H9 (cell line): ENCODE measurements at regions not wholly inside any gene's neighbourhood (a gene's known extent, or its start where the extent isn't known, plus 50 kb on each side); places are given as distances from the start of the nearest gene placed in this dataset.

Source experiments
- DNase-seq: peaks from one replicate; pipeline ENCODE4 v3.0.0-alpha.2; 2017
- H2AFZ ChIP-seq: one replicate; pipeline ENCODE4 v1.6.1; 2013; ENCODE audit warnings: mild to moderate bottlenecking, low read length, control low read depth, moderate library complexity
- H2AK5ac ChIP-seq: 2 replicates; pipeline ENCODE4 v1.6.1; 2013; ENCODE audit warnings: low read length, control low read depth, mixed read lengths; ENCODE audit not compliant: insufficient read length
- H2BK120ac ChIP-seq: one replicate; pipeline ENCODE4 v1.6.1; 2013; ENCODE audit warnings: low read depth, mild to moderate bottlenecking, low read length, control low read depth, inconsistent platforms; ENCODE audit not compliant: poor library complexity, severe bottlenecking
- H2BK12ac ChIP-seq: 2 replicates; pipeline ENCODE4 v1.6.1; 2013; ENCODE audit warnings: low read length, control low read depth, mixed read lengths, low read depth; ENCODE audit not compliant: insufficient read length
- H2BK15ac ChIP-seq: 2 replicates; pipeline ENCODE4 v1.6.1; 2013; ENCODE audit warnings: low read depth, low read length, control low read depth
- H2BK20ac ChIP-seq: one replicate; pipeline ENCODE4 v1.6.1; 2013; ENCODE audit warnings: low read depth, mild to moderate bottlenecking, low read length, control low read depth, inconsistent platforms; ENCODE audit not compliant: poor library complexity, severe bottlenecking
- H2BK5ac ChIP-seq: 2 replicates; pipeline ENCODE4 v1.6.1; 2013; ENCODE audit warnings: low read length, control low read depth, mixed read lengths; ENCODE audit not compliant: insufficient read length
- H3K14ac ChIP-seq: 2 replicates; pipeline ENCODE4 v1.6.1; 2013; ENCODE audit warnings: low read length, control low read depth; ENCODE audit not compliant: insufficient read depth
- H3K18ac ChIP-seq: 2 replicates; pipeline ENCODE4 v1.6.1; 2013; ENCODE audit warnings: low read depth, mild to moderate bottlenecking, mixed read lengths, low read length, control low read depth; ENCODE audit not compliant: insufficient read length
- H3K23ac ChIP-seq: 2 replicates; pipeline ENCODE4 v1.6.1; 2013; ENCODE audit warnings: low read length, control low read depth, mixed read lengths, low read depth; ENCODE audit not compliant: insufficient read length
- H3K23me2 ChIP-seq: 2 replicates; pipeline ENCODE4 v1.6.1; 2013; ENCODE audit warnings: low read depth, mild to moderate bottlenecking, mixed read lengths, low read length, control low read depth; ENCODE audit not compliant: insufficient read length, poor library complexity, severe bottlenecking
- H3K27ac ChIP-seq: 2 replicates; pipeline ENCODE4 v1.5.1; 2013; ENCODE audit warnings: low read length, control low read depth, mixed read lengths, low read depth; ENCODE audit not compliant: insufficient read length
- H3K27me3 ChIP-seq: 2 replicates; pipeline ENCODE4 v1.6.1; 2013; ENCODE audit warnings: low read length, control low read depth, inconsistent platforms; ENCODE audit not compliant: insufficient read depth
- H3K4ac ChIP-seq: 2 replicates; pipeline ENCODE4 v1.6.1; 2013; ENCODE audit warnings: low read depth, mild to moderate bottlenecking, control low read depth, inconsistent platforms, low read length, moderate library complexity
- H3K4me1 ChIP-seq: 2 replicates; pipeline ENCODE4 v1.6.1; 2013; ENCODE audit warnings: low read length, control low read depth, inconsistent platforms; ENCODE audit not compliant: insufficient read depth
- H3K4me2 ChIP-seq: 2 replicates; pipeline ENCODE4 v1.6.1; 2013; ENCODE audit warnings: low read length, control low read depth, mixed read lengths; ENCODE audit not compliant: insufficient read length, insufficient read depth
- H3K56ac ChIP-seq: 2 replicates; pipeline ENCODE4 v1.6.1; 2013; ENCODE audit warnings: low read depth, mild to moderate bottlenecking, mixed read lengths, low read length, control low read depth; ENCODE audit not compliant: insufficient read length
- H3K79me1 ChIP-seq: 2 replicates; pipeline ENCODE4 v1.6.1; 2013; ENCODE audit warnings: low read depth, mild to moderate bottlenecking, moderate library complexity, low read length, control low read depth, inconsistent platforms; ENCODE audit not compliant: insufficient read depth, poor library complexity, severe bottlenecking
- H3K79me2 ChIP-seq: 2 replicates; pipeline ENCODE4 v1.6.1; 2013; ENCODE audit warnings: low read length, control low read depth, inconsistent platforms; ENCODE audit not compliant: insufficient read depth
- H3K9ac ChIP-seq: 2 replicates; pipeline ENCODE4 v1.6.1; 2013; ENCODE audit warnings: low read length, control low read depth, mixed read lengths; ENCODE audit not compliant: insufficient read length; ENCODE audit errors: extremely low read depth
- H3K9me3 ChIP-seq: one replicate; pipeline ENCODE4 v1.6.1; 2013; ENCODE audit warnings: low read depth, low read length, inconsistent platforms; ENCODE audit not compliant: control insufficient read depth
- H3T11ph ChIP-seq: one replicate; pipeline ENCODE4 v1.6.1; 2013; ENCODE audit warnings: mild to moderate bottlenecking, low read length, control low read depth, inconsistent platforms
- H4K20me1 ChIP-seq: one replicate; pipeline ENCODE4 v1.6.1; 2013; ENCODE audit not compliant: control insufficient read depth, insufficient read length, insufficient read depth
- H4K5ac ChIP-seq: 2 replicates; pipeline ENCODE4 v1.6.1; 2013; ENCODE audit warnings: low read depth, mild to moderate bottlenecking, mixed read lengths, low read length, control low read depth; ENCODE audit not compliant: insufficient read length
- H4K8ac ChIP-seq: replicated peaks from 2 replicates; pipeline ENCODE4 v1.6.1; 2013; ENCODE audit warnings: low read length, control low read depth, mixed read lengths, low read depth; ENCODE audit not compliant: insufficient read length
- H4K91ac ChIP-seq: 2 replicates; pipeline ENCODE4 v1.6.1; 2013; ENCODE audit warnings: low read depth, mild to moderate bottlenecking, moderate library complexity, mixed read lengths, low read length, control low read depth; ENCODE audit not compliant: insufficient read length
- H3K27ac Mint-ChIP-seq, 3 experiments: 2 replicates in 2 of 3; 3 replicates in 1 of 3; pipeline ENCODE4 v1.8.0; 2020 to 2021; ENCODE audit warnings: mixed read lengths in 3 of 3, mild to moderate bottlenecking in 1 of 3, moderate library complexity in 1 of 3
- H3K27me3 Mint-ChIP-seq: 2 replicates; pipeline ENCODE4 v1.8.0; 2021; ENCODE audit warnings: low read depth, mild to moderate bottlenecking, moderate library complexity, mixed read lengths
- H3K36me3 Mint-ChIP-seq, 3 experiments: 2 replicates in 2 of 3; 3 replicates in 1 of 3; pipeline ENCODE4 v1.8.0; 2020 to 2021; ENCODE audit warnings: low read depth in 3 of 3, mixed read lengths in 3 of 3; ENCODE audit not compliant: insufficient read depth in 1 of 3
- H3K4me1 Mint-ChIP-seq, 2 experiments: 2 replicates each; pipeline ENCODE4 v1.8.0; 2020; ENCODE audit warnings: mixed read lengths in 2 of 2
- H3K4me3 Mint-ChIP-seq, 2 experiments: 2 replicates in 1 of 2; 3 replicates in 1 of 2; pipeline ENCODE4 v1.8.0; 2020 to 2021; ENCODE audit warnings: mild to moderate bottlenecking in 2 of 2, mixed read lengths in 2 of 2, moderate library complexity in 1 of 2
- H3K9me3 Mint-ChIP-seq, 2 experiments: 2 replicates in 1 of 2; 3 replicates in 1 of 2; pipeline ENCODE4 v1.8.0; 2020; ENCODE audit warnings: mild to moderate bottlenecking in 2 of 2, mixed read lengths in 2 of 2, moderate library complexity in 1 of 2
- WGBS: extraction: QIAGEN DNeasy Blood & Tissue Kit; methylation state at CpG from one replicate; pipeline ENCODE4 v1.1.7; 2013; ENCODE audit warnings: missing lambda C conversion rate, low lambda C conversion rate, mixed read lengths; ENCODE audit not compliant: insufficient read length; ENCODE audit errors: extremely low coverage; 5-methylcytosine and 5-hydroxymethylcytosine counted together
- TF ChIP-seq, protein P1 (sequence below): fragments of 200-600 bp; sonication (generic); conservative IDR thresholded peaks from 3 replicates; pipeline ENCODE4 v1.8.0; 2021; ENCODE audit warnings: antibody characterized with exemption, mild to moderate bottlenecking

- H3K27ac Mint-ChIP-seq: no peak overlapping the region
Observed at GRCh38 chr2:239889641-239890121, 135.5 kb downstream of the NDUFA10 start.

More at GRCh38 chr2:239889641-239890121, 135.5 kb downstream of the NDUFA10 start:
- Histone ChIP-seq H2AFZ (no peak overlapping the region), H4K20me1 (no peaks in the 10 kb centered on the region), H3K9me3 (no peaks in the 10 kb centered on the region), H3K79me2 (no peaks in the 10 kb centered on the region), H3K79me1 (no peaks in the 10 kb centered on the region), H3K18ac (no peak overlapping the region), H4K8ac (no peak overlapping the region), H3K9ac (no peak overlapping the region), H3K14ac (no peak overlapping the region), H2BK120ac (no peak overlapping the region), H2BK12ac (no peak overlapping the region), H2BK15ac (no peak overlapping the region), H3T11ph (no peak overlapping the region), H4K5ac (no peak overlapping the region), H3K56ac (no peak overlapping the region), H2AK5ac (no peak overlapping the region), H3K4me1 (no peaks in the 10 kb centered on the region), H4K91ac (no peak overlapping the region), H3K23me2 (no peaks in the 10 kb centered on the region), H2BK20ac (no peak overlapping the region), H3K4me2 (no peak overlapping the region), H3K27ac (no peak overlapping the region), H3K23ac (no peak overlapping the region), H3K4ac (no peak overlapping the region), H2BK5ac (no peak overlapping the region), H3K27me3 (no peaks in the 10 kb centered on the region)
- no peak for DNase-seq
- peaks cover 4 to 6% of the 10 kb centered on the region in 2 experiments for H3K4me1 Mint-ChIP-seq
- H3K9me3 Mint-ChIP-seq: peaks cover 24 to 25% of the 10 kb centered on the region in 2 experiments
- TF ChIP-seq, protein P1, sequence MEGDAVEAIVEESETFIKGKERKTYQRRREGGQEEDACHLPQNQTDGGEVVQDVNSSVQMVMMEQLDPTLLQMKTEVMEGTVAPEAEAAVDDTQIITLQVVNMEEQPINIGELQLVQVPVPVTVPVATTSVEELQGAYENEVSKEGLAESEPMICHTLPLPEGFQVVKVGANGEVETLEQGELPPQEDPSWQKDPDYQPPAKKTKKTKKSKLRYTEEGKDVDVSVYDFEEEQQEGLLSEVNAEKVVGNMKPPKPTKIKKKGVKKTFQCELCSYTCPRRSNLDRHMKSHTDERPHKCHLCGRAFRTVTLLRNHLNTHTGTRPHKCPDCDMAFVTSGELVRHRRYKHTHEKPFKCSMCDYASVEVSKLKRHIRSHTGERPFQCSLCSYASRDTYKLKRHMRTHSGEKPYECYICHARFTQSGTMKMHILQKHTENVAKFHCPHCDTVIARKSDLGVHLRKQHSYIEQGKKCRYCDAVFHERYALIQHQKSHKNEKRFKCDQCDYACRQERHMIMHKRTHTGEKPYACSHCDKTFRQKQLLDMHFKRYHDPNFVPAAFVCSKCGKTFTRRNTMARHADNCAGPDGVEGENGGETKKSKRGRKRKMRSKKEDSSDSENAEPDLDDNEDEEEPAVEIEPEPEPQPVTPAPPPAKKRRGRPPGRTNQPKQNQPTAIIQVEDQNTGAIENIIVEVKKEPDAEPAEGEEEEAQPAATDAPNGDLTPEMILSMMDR: no peak
- no CpG with 5 or more reads among the region's 9 CpGs for WGBS
- peaks cover 0 to 4% (median 2%) of the 10 kb centered on the region in 3 experiments; a peak in 3 of 7 replicates for H3K36me3 Mint-ChIP-seq
- no peak overlapping the region for H3K4me3 Mint-ChIP-seq
- peaks cover 13% of the 10 kb centered on the region for H3K27me3 Mint-ChIP-seq
